SHP77 (cell line): ENCODE measurements at regions not wholly inside any gene's neighbourhood (a gene's known extent, or its start where the extent isn't known, plus 50 kb on each side); places are given as distances from the start of the nearest gene placed in this dataset.

Experiments used
- DNase-seq, 2 experiments: peaks; one replicate each; lab custom pipeline; 2025; lab: John Stamatoyannopoulos, UW

DNA sequence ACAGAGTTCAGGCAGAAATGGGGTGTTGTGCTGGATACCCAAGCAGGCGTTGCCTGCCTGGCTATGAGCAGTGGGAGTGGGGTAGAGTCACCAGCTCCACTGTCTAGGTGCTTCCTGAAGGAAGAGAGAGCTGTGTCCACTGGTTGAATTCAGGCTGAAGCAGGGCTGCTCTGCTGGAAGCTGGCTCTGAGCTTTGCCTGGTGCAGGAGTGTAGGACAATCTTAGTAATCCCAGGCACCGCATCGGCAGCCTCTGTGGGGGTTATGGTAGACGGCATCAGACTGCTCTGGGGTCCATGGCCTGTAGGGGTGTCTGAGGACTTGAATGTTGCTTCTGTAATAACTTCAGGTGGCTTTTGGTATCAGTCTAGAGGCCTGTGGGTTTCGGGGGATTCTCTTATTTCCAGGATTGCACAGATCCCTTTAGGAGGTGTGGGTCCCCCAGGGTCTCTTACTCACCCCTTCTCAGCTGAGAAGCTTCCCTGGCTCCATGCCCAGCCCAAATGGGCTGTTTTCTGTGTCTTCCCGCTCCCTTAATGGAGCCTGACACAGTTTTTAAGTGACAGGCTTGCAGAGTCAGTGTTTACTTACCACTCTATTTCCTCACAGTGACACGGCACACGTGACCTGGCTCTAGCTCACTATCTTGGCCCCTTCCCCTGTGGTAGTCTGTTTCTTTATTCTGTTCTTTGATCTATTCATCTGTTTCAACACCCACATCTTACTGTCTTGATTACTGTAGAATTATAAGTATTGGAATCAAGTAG is 644.3 kb downstream of the CBLN2 start:
- peak; percentile 13 to 50 for DNase-seq

DNA sequence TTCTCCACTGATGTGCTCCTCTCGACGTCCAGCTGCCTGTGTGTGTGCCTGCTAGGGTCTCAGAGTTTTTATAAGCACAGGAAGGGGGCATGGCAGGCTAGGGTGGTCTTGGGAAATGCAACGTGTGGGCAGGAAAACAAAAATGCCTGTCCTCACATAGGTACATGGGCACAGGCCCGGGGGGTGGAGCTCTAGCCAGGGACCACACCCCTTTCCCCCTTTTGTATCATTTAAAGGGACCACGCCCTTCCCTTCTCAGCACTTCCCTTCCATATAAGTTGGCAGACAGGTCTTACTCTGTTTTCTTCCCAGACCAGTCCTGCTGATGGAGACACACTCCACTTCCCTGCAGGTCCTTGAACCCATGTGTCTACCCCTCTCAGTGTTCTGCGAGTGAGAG is 645.0 kb downstream of the CBLN2 start:
- DNase-seq, result no peak

DNA sequence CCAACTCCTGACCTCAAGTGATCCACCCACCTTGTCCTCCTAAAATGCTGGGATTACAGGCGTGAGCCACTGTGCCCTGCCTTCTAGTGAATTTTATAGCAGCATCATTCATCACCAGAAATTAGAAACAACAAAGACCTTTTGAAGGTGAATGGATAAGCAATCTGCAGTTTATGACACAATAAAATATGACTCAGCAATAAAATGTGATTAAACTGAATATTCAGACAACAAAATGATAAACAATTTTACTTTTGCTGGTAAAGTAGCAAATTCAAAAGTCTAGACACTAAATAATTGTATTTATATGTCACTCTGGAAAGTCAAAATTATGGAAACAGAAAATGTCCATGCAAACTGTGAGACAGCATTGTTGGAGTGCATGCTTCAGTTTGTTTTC is 656.6 kb downstream of the CBLN2 start:
- DNase-seq, result no peak

DNA sequence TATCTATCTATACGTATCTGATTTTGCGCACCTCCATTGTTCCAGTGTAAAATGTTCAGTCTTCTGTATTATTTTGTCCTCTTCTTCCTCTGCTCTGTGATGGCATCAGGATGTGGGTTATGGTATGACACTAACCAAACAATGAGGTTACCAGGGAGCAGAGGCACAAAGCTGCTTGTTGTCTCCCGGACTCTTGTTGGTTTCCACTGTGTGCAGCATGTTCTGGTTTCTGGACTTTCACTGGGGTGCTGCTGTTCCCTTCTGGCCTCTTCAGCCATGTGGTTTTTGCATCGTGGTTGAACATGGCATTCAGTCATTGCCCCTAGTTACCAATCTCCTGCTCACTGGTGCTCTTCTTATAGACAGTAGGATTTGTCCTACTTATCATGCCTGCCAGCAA is 665.9 kb downstream of the CBLN2 start:
- DNase-seq, result no peak

GRCh38 chr18:71873695-71874094 is 670.4 kb downstream of the CBLN2 start:
- no peak for DNase-seq

GRCh38 chr18:71865888-71866287 is 678.3 kb downstream of the CBLN2 start:
- no peak for DNase-seq

GRCh38 chr18:71850602-71851001 is 693.5 kb downstream of the CBLN2 start:
- no peak for DNase-seq

- DNase-seq, result no peak
Measured at GRCh38 chr18:71849407-71849806, 694.7 kb downstream of the CBLN2 start.

DNA sequence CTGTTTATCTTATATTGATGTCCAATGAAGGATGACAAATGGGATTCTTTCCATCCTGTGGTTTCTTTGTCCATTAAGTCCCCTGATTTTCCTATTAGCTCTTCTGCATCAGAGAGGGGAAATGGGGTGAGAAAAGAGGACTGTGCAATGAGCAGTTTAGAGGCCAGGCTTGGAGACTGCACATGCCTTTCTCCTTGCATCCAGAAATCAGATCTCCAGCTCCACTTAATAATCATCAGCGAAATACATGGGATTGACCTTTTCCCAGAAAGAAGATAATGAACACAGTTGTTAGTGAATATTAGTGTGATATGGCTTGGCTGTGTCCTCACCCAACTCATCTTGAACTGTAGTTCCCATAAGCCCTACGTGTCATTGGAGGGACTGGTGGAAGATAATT is 697.4 kb downstream of the CBLN2 start:
- no peak for DNase-seq

DNA sequence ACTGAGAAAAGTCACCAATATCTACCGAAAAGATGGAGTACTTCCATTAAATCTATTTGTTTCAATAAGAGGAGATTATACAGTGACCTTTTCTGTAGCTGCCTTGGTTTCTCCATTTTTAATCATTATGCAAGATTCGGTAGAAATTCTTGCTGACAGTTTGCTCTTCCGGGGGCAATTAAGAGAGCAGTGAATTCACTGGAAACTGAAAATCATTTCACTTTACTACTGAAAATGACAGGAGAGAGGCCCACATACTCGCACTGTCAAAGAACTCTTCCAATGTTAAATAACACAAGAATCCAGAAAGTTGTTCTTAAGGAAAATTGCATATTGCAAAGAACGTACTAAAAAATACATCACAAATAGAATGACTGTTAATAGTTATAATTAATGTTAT is 699.3 kb downstream of the CBLN2 start:
- no peak for DNase-seq

DNA sequence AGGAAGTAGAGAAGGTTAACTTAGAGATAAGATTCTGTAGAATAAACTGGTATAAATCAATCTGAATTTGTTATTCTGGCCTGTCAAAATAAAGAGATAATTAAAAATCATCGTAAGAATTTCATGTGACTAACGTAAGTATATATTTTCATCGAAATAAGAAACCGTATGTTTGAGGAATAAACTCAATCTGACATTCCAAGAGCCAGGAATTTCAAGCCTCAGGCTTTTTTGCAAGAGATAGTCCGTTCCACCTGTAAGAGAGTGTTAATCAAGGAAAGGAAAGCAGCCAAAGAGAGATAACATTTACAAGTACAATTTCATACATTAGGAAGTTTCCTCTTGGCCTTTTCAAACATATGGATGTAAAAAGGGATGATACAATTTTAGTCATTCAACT is 701.5 kb downstream of the CBLN2 start:
- no peak for DNase-seq

DNA sequence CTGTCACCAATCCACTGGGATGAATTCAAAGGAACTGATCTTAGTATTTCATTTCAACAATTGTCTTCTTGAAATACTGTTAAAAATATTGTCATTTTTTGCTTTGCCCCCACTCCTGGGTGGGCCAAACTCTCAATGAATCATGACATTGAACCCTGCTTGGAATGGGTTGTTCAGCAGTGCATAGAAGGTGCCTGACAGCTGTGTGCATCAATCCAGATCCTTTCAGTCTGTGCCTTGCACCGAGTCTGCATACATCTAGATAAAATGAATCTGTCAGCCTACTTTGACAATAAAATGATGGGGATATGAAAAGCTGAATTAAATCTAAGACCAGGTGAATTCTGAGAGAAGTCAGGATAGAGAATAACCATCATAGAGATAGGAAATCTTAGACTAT is 706.6 kb downstream of the CBLN2 start:
- DNase-seq, result no peak

DNA sequence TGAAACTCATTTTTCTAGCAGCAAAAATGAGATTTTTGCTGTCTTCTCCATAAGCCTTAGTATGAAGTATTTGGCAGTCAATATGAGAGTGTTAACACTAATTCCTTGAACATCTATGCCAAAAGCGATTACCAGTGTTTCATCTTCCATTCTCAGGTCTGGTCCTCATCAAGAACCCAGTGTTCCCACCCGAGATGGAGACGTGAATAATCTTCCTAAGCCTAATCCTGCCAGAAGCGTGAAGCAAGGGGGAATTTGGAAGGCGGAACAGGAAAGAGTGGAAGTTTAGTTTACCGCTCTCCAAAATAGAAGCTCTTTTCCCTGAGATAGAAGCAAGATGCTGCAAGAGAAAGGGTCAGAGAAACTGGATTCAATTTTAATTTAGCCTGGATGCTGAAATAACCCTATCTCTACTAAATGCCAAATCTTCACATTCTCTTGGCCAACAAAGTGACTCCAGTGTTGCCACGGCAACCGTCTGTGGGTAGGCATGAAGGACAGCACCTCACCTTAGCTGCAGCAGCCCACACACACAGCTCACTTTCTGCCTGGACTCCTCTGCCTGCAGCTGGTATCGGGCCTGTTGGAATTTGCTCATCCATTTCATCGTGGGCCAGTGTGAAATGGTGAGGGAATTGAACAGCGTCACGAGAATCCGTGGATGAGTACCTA is 711.1 kb downstream of the CBLN2 start:
- no peak for DNase-seq

- DNase-seq, result no peak
Measured at GRCh38 chr18:71831039-71831438, 713.1 kb downstream of the CBLN2 start.

- no peak for DNase-seq
Measured at GRCh38 chr18:71827301-71827700, 716.8 kb downstream of the CBLN2 start.

GRCh38 chr18:71815305-71815704 is 728.8 kb downstream of the CBLN2 start:
- no peak for DNase-seq

DNA sequence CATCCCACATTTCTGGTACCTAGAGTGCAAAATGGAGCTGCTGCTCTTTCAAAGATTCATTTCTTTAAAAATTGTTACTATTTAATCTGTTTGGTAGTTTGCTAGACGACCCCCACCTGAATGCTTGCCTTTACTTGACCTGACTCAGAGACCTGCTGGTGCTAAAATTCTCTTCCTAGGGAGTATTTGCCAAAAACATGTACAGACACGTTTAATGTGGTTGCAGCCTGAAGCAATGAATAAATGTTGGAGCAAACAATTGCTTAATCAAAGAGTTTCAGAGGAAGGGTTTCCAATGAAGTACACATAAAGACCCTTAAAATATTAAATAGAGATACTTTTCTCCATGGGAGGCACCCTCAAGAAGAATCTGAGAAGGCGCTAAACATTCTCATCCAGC is 734.4 kb downstream of the CBLN2 start:
- no peak for DNase-seq

DNA sequence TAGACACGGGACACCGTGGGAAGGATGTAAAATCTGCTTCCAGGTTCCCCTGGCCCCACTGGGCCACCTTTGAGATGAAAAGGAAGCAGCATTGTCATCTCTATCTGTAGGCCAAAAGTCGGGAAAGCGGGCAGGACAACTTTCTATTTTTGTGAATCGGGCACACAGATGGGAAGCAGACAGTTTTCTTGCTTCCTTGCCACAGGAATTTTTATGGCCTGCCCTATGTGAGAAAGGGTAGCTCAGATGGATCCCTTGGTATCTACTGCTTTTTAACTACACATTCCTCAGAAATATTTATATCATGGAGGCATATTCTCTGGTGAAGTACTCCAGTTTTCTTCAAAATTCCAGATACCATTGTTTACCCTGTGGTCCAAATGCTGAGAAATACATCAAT is 735.5 kb downstream of the CBLN2 start:
- no peak for DNase-seq

DNA sequence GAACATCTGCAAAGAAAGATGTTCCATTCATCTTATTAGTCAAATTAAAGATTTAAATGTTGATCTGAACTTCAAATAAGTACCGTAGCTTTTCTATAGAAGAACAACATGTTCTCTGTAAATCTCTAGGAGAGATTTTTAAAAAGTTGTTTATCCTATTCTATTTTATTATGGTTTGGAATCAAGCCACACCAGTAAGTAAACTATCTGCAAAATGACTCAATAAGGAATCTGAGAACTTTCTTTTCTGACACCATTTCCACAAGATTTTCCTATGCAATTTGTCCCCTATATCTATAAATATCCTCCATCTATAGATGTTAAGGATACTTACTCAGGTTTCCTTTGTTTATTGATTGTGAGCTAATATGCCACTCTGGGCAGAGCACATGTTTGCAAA is 736.6 kb downstream of the CBLN2 start:
- DNase-seq, result no peak

DNA sequence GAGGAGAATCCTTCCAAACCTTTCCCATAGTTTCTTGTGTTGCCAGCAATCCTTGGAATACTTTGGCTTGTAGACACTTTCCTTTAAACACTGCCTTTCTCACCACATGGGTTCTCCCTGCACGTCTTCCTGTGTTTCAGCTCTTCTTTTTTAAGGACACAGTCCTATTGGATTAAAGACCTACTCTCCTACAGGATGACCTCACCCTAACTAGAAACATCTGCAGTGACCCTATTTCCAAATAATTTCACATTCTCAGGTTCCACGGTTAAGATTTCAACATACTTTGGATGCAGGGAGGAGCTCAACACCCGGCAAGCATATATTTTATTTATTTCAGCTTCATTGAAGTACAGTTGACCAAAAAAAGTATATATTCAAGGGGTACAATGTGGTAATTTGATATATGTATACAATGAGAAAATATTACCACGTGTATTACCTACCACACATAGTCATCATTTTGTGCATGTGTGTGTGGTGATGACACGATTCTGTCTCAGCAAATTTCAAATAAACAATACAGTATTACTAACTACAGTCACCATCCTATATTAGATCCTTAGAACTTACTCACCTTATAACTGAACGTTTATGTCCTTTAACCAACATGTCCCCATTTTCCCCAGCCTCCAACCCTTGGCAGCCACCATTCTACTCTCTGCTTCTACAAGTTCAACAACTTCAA is 745.0 kb downstream of the CBLN2 start:
- DNase-seq, result no peak

DNA sequence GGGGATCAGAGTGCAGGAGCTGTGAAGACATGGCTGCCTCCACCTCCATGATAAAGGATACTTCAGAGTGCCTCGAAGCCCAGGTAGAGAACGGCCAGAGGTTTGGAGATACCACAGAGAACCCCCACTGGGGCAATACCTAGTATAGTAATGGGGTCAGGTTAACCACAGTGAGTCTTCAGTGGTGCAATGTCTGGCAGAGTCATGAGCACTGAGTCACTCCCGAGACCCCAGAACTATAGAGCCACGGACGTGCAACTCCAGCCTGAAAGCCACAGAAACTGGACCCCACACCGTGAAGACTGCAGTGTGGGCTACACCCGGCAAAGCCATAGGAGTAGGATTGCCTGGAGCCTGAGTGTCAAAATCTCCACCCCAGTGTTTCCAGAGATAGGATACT is 746.6 kb downstream of the CBLN2 start:
- DNase-seq, result no peak

GRCh38 chr18:71784777-71785176 is 759.4 kb downstream of the CBLN2 start:
- DNase-seq, result no peak

- no peak for DNase-seq
Measured at GRCh38 chr18:71760541-71760940, 783.6 kb downstream of the CBLN2 start.
